IMR-90 (cell line): ENCODE measurements at regions not wholly inside any gene's neighbourhood (a gene's known extent, or its start where the extent isn't known, plus 50 kb on each side); places are given as distances from the start of the nearest gene placed in this dataset.

ENCODE experiments used
- ATAC-seq: fragments of 200-7000 bp; cut with Tn5 transposase; 2 replicates; pipeline ENCODE4 v1.9.1; 2020; ENCODE audit warnings: low read depth, mild to moderate bottlenecking, moderate library complexity
- BruUV-seq: library from RNA; stranded (reverse); fragments of 400-500 nt; replicated peaks from 2 replicates; lab custom pipeline; 2021; lab: Mats Ljungman, UMichigan
- CTCF ChIA-PET: fragments of 300-600 bp; formaldehyde crosslinking; extraction: SDS; loops from one replicate; lab custom pipeline; 2021; ENCODE audit warnings: antibody characterized with exemption; lab: Yijun Ruan, JAX
- POLR2A ChIA-PET: fragments of 300-600 bp; sonication (Branson Sonifier 250); formaldehyde crosslinking; loops from one replicate; lab custom pipeline; 2022; ENCODE audit warnings: antibody characterized with exemption; ENCODE audit not compliant: unreplicated experiment; lab: Charles Lee
- DNase-seq: peaks from one replicate; pipeline ENCODE4 v3.0.0; 2013
- H2AFZ ChIP-seq: replicated peaks from 2 replicates; pipeline ENCODE3; 2013; ENCODE audit warnings: low read length, mild to moderate bottlenecking; ENCODE audit not compliant: poor library complexity
- H2AK5ac ChIP-seq: 2 replicates; pipeline ENCODE4 v1.6.1; 2013; ENCODE audit warnings: low read depth, low read length, inconsistent platforms
- H2AK9ac ChIP-seq: replicated peaks from 2 replicates; pipeline ENCODE3; 2013; ENCODE audit warnings: mild to moderate bottlenecking, low read depth, low read length, moderate library complexity; ENCODE audit not compliant: poor library complexity
- H2BK120ac ChIP-seq: 2 replicates; pipeline ENCODE4 v1.6.1; 2013; ENCODE audit warnings: low read depth, low read length, inconsistent platforms
- H2BK15ac ChIP-seq: 3 replicates; pipeline ENCODE4 v1.6.1; 2013; ENCODE audit warnings: low read depth, low read length, inconsistent platforms
- H2BK20ac ChIP-seq: 2 replicates; pipeline ENCODE4 v1.6.1; 2013; ENCODE audit warnings: low read depth, mild to moderate bottlenecking, inconsistent platforms, low read length, moderate library complexity
- H2BK5ac ChIP-seq: 2 replicates; pipeline ENCODE4 v1.6.1; 2013; ENCODE audit warnings: mild to moderate bottlenecking, low read depth, low read length, inconsistent platforms; ENCODE audit not compliant: poor library complexity, severe bottlenecking
- H3K14ac ChIP-seq: replicated peaks from 2 replicates; pipeline ENCODE4 v1.6.1; 2013; ENCODE audit warnings: low read depth, low read length, inconsistent platforms
- H3K18ac ChIP-seq: 2 replicates; pipeline ENCODE4 v1.6.1; 2013; ENCODE audit warnings: low read depth, low read length, control low read depth
- H3K23ac ChIP-seq: 2 replicates; pipeline ENCODE4 v1.6.1; 2013; ENCODE audit warnings: low read depth, low read length, inconsistent platforms
- H3K27ac ChIP-seq: 2 replicates; pipeline ENCODE4 v1.5.1; 2013; ENCODE audit warnings: mild to moderate bottlenecking, control low read depth, low read length; ENCODE audit not compliant: insufficient read depth
- H3K27me3 ChIP-seq: 2 replicates; pipeline ENCODE4 v1.6.1; 2013; ENCODE audit warnings: low read length; ENCODE audit not compliant: control insufficient read depth, insufficient read depth
- H3K36me3 ChIP-seq: 2 replicates; pipeline ENCODE4 v1.6.1; 2013; ENCODE audit warnings: low read length, mixed read lengths; ENCODE audit not compliant: control insufficient read depth, insufficient read depth
- H3K4ac ChIP-seq: 2 replicates; pipeline ENCODE4 v1.6.1; 2013; ENCODE audit warnings: low read depth, low read length, inconsistent platforms
- H3K4me1 ChIP-seq: 2 replicates; pipeline ENCODE4 v1.6.1; 2013; ENCODE audit warnings: low read length, mixed read lengths; ENCODE audit not compliant: control insufficient read depth, insufficient read depth
- H3K4me2 ChIP-seq: 2 replicates; pipeline ENCODE4 v1.6.1; 2013; ENCODE audit warnings: low read depth, mild to moderate bottlenecking, control low read depth, low read length, moderate library complexity
- H3K4me3 ChIP-seq: 2 replicates; pipeline ENCODE4 v1.5.1; 2013; ENCODE audit warnings: low read depth, mild to moderate bottlenecking, control low read depth, low read length, moderate library complexity; ENCODE audit not compliant: insufficient read depth
- H3K56ac ChIP-seq: 2 replicates; pipeline ENCODE4 v1.6.1; 2013; ENCODE audit warnings: low read length, inconsistent platforms; ENCODE audit not compliant: insufficient read depth; ENCODE audit errors: extremely low read depth
- H3K79me1 ChIP-seq, 2 experiments: 2 replicates each; pipeline ENCODE4 v1.6.1; 2013; ENCODE audit warnings: low read length in 2 of 2, inconsistent platforms in 1 of 2, low read depth in 1 of 2
- H3K9ac ChIP-seq: 2 replicates; pipeline ENCODE4 v1.6.1; 2013; ENCODE audit warnings: low read depth, low read length, control low read depth
- H3K9me1 ChIP-seq: 2 replicates; pipeline ENCODE4 v1.6.1; 2013; ENCODE audit warnings: low read length, inconsistent platforms; ENCODE audit not compliant: insufficient read depth
- H3K9me3 ChIP-seq: 2 replicates; pipeline ENCODE4 v1.6.1; 2013; ENCODE audit warnings: low read length; ENCODE audit not compliant: control insufficient read depth, insufficient read depth
- H4K20me1 ChIP-seq: 2 replicates; pipeline ENCODE4 v1.6.1; 2013; ENCODE audit warnings: low read length, inconsistent platforms; ENCODE audit not compliant: insufficient read depth
- H4K5ac ChIP-seq: 2 replicates; pipeline ENCODE4 v1.6.1; 2013; ENCODE audit warnings: mild to moderate bottlenecking, low read depth, low read length, control low read depth
- H4K8ac ChIP-seq, 2 experiments: 2 replicates each; pipeline ENCODE4 v1.6.1; 2013; ENCODE audit warnings: low read depth in 2 of 2, low read length in 2 of 2, control low read depth in 1 of 2, inconsistent platforms in 1 of 2
- H4K91ac ChIP-seq: 2 replicates; pipeline ENCODE4 v1.6.1; 2013; ENCODE audit warnings: low read depth, low read length, inconsistent platforms; ENCODE audit not compliant: insufficient read depth
- BHLHE40 ChIP-seq: fragments of 150-350 bp; IDR thresholded peaks from 2 replicates; pipeline ENCODE4 v1.6.1; 2016; ENCODE audit warnings: mild to moderate bottlenecking, low read depth, low read length
- ELK1 ChIP-seq: fragments of 150-350 bp; IDR thresholded peaks from 2 replicates; pipeline ENCODE4 v1.6.1; 2016; ENCODE audit warnings: low read depth, mild to moderate bottlenecking, low read length, moderate library complexity, borderline replicate concordance
- MAZ ChIP-seq: IDR thresholded peaks from 2 replicates; pipeline ENCODE4 v1.6.1; 2012; ENCODE audit warnings: low read depth, mild to moderate bottlenecking, low read length, improper control_type of control experiment, moderate library complexity, borderline replicate concordance
- MXI1 ChIP-seq: IDR thresholded peaks from 2 replicates; pipeline ENCODE4 v1.6.1; 2012; ENCODE audit warnings: low read depth, mild to moderate bottlenecking, low read length, moderate library complexity, borderline replicate concordance
- POLR2A ChIP-seq: IDR thresholded peaks from 2 replicates; pipeline ENCODE4 v1.6.1; 2012; ENCODE audit warnings: mild to moderate bottlenecking, low read depth, low read length
- RAD21 ChIP-seq: IDR thresholded peaks from 2 replicates; pipeline ENCODE4 v1.6.1; 2012; ENCODE audit warnings: low read length, improper control_type of control experiment
- RFX5 ChIP-seq: IDR thresholded peaks from 2 replicates; pipeline ENCODE4 v1.8.0; 2012; ENCODE audit warnings: low read depth, mild to moderate bottlenecking, low read length, moderate library complexity
- USF2 ChIP-seq: fragments of 150-350 bp; IDR thresholded peaks from 2 replicates; pipeline ENCODE4 v1.6.1; 2017; ENCODE audit warnings: mild to moderate bottlenecking, antibody characterized with exemption, low read length, low read depth
- WGBS, 2 experiments: methylation state at CpG; one replicate each; pipeline versions ENCODE4 v1.1.5 to v1.1.7; 2013; ENCODE audit warnings: missing lambda C conversion rate in 2 of 2; ENCODE audit not compliant: insufficient read length in 1 of 2; ENCODE audit errors: extremely low coverage in 2 of 2; 5-methylcytosine and 5-hydroxymethylcytosine counted together
- dilution Hi-C: fragments of 300-500 bp; cut with HindIII; formaldehyde crosslinking; loops from one replicate; pipeline ENCODE4 v1.14.3; 2018; ENCODE audit warnings: low sequenced_read_pairs; ENCODE audit not compliant: unreplicated experiment
- in situ Hi-C: fragments of 300-500 bp; cut with MboI; formaldehyde crosslinking; loops from 3 replicates; pipeline ENCODE4 v1.14.3; 2019; ENCODE audit warnings: low sequenced_read_pairs, inconsistent platforms, mixed read lengths
- intact Hi-C: fragments of 100-400 bp; cut with micrococcal nuclease; formaldehyde crosslinking; loops from 2 replicates; pipeline ENCODE4 v1.10.0; 2022

GRCh38 chr3:5302661-5303060 is 115.2 kb downstream of the EDEM1 start:
- no peaks in the 10 kb centered on the region for H3K9me3 ChIP-seq
- no peak overlapping the region for H2AK9ac ChIP-seq
- H3K27ac ChIP-seq, result no peak overlapping the region
- no peak overlapping the region for H3K4ac ChIP-seq
- no peak overlapping the region for H2BK20ac ChIP-seq
- H3K4me1 ChIP-seq, result no peaks in the 10 kb centered on the region
- no peak overlapping the region for H2BK15ac ChIP-seq
- no CpG with 5 or more reads among the region's 3 CpGs for WGBS, 2 experiments
- no TSS peak for BruUV-seq
- dilution Hi-C loops, result no loop called here
- H3K18ac ChIP-seq, result no peak overlapping the region
- ChIA-PET POLR2A (no interaction called here), CTCF (no interaction called here)
- no peaks in the 10 kb centered on the region for H3K27me3 ChIP-seq
- H4K5ac ChIP-seq, result no peak overlapping the region
- H3K23ac ChIP-seq, result no peak overlapping the region
- H3K4me2 ChIP-seq, result no peak overlapping the region
- TF ChIP-seq USF2, result no peak
- no peak for TF ChIP-seq RAD21
- no peak for TF ChIP-seq ELK1
- TF ChIP-seq MAZ, result no peak
- no peak for TF ChIP-seq MXI1
- no peak for TF ChIP-seq BHLHE40
- TF ChIP-seq POLR2A, result no peak
- TF ChIP-seq RFX5, result no peak
- no peak overlapping the region for H3K56ac ChIP-seq
- no peak overlapping the region for H4K8ac ChIP-seq
- no peak overlapping the region for H3K14ac ChIP-seq
- no peaks in the 10 kb centered on the region for H3K36me3 ChIP-seq
- no peak overlapping the region for H3K4me3 ChIP-seq
- no peak overlapping the region for H2BK120ac ChIP-seq
- H3K79me1 ChIP-seq, result no peaks in the 10 kb centered on the region
- no peaks in the 10 kb centered on the region for H4K20me1 ChIP-seq
- no peak overlapping the region for H2AFZ ChIP-seq
- DNase-seq, result no peak
- no peak overlapping the region for H3K9ac ChIP-seq
- H4K91ac ChIP-seq, result no peak overlapping the region
- no peaks in the 10 kb centered on the region for H3K9me1 ChIP-seq
- in situ Hi-C loops, result no loop called here
- intact Hi-C loops, result no loop called here
- H2AK5ac ChIP-seq, result no peak overlapping the region
- no peak for ATAC-seq
- no peak overlapping the region for H2BK5ac ChIP-seq
